GM18951 (cell line): ENCODE measurements at regions not wholly inside any gene's neighbourhood (a gene's known extent, or its start where the extent isn't known, plus 50 kb on each side); places are given as distances from the start of the nearest gene placed in this dataset.

Source experiments
- POLR2A ChIP-seq: IDR thresholded peaks from 4 replicates; pipeline ENCODE4 v1.6.1; 2011; ENCODE audit warnings: mild to moderate bottlenecking; ENCODE audit not compliant: insufficient read length, insufficient read depth; ENCODE audit errors: extremely low read depth
- in situ Hi-C: fragments of 300-500 bp; cut with MboI; formaldehyde crosslinking; loops from one replicate; pipeline ENCODE4 v1.12.0; 2022; ENCODE audit warnings: low sequenced_read_pairs, mixed read lengths, inconsistent platforms; ENCODE audit not compliant: unreplicated experiment

- TF ChIP-seq POLR2A = no peak
- in situ Hi-C loops = no loop called here
Observed at GRCh38 chr21:27806281-27806680, 839.4 kb upstream of the ADAMTS5 start.

DNA sequence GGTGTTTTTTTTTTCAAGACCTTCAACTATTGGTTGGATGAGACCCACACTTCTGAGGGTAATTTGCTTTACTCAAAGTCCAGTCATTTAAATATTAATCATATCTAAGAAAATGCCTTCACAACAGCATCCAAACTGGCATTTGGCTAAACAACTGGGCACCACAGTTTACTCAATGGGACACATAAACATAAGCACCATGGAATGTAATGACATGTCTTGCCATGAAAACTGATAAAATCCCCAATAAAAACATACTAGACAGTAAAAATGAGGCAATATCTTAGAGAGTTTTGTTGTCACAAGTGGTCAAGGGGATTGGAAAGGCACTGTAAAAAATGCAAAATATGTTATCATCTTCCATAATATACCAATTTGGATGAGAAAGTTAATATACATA is 838.8 kb upstream of the ADAMTS5 start:
- in situ Hi-C loops = no loop called here
- TF ChIP-seq POLR2A = no peak

DNA sequence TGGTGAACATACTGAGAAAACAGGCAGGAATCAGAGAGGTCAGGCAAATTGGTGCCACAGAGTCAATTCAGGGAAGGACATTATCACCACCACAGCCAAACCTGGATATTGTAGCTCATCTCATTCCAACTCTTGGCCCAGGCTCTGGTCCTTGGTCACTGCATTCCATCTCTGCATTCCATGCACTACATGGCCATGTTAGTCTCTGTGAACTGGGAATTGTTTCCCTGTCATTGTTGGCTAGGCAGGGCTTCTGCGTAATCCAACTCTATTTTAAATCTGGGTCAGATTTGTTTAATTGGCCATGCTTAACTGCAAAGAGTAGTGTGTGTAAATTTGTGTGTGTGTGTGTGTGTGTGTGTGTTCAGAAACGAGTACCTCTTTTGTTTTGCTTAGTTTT is 837.6 kb upstream of the ADAMTS5 start:
- in situ Hi-C loops = no loop called here
- TF ChIP-seq POLR2A = no peak

DNA sequence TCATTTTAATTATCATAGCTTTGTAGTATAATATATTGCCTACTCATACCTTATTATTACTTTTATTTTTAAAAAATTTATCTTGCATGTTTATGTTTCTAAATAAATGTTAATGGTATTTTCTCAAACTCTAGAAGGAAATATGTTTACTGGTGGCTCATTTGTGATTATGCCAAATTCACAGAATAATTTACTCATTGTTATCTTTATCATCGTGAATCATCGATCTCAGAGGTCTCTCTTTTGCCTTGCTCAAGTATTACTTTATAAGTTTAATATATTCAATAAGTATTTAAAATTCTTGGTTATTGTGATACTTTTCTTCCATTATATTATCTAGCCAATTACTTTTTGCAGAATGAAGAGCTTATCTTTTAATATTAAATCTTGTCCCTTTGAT is 836.7 kb upstream of the ADAMTS5 start:
- TF ChIP-seq POLR2A = no peak
- in situ Hi-C loops = no loop called here

GRCh38 chr21:27802816-27803475 is 836.1 kb upstream of the ADAMTS5 start:
- no peak for TF ChIP-seq POLR2A
- in situ Hi-C loops = no loop called here

DNA sequence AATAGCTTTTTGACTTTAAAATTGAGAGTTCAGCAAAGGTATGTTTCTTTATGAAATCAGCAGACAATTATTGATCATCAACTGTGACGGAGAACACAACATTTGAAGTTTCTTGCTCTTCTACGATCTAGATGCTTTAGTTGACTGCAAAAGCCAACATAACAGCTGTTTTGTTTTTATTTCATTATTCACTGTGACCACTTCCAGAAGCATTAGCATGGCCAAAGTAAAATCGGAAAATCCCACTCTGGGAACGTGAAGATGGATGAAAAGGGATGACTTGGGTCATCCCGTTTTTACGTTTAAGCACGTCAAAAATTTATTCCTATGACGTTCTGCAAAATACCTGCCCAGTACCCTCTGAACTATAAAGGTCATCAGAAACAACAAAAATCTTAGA is 833.0 kb upstream of the ADAMTS5 start:
- TF ChIP-seq POLR2A = no peak
- in situ Hi-C loops = no loop called here

- TF ChIP-seq POLR2A = no peak
- in situ Hi-C loops = no loop called here
Observed at GRCh38 chr21:27796106-27796505, 829.2 kb upstream of the ADAMTS5 start.

DNA sequence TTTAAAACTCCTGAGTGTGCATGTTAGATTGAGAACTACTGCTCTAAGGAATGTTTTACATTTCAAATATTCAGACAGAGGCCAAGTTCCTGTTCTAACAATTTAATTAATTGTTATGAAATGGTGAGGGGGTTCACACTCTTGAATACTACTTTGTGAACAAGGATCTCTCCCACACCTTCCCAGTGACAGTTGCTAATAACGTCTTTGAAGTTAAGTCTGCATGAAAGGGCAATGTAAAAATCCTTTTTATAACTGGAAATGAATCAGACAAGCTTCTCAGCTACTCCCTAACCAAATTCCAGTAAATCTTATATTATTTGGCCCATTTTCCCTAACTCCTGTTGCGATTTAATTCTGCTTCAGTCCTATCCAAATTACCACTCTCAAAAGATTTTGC is 828.5 kb upstream of the ADAMTS5 start:
- TF ChIP-seq POLR2A = no peak
- in situ Hi-C loops = no loop called here

DNA sequence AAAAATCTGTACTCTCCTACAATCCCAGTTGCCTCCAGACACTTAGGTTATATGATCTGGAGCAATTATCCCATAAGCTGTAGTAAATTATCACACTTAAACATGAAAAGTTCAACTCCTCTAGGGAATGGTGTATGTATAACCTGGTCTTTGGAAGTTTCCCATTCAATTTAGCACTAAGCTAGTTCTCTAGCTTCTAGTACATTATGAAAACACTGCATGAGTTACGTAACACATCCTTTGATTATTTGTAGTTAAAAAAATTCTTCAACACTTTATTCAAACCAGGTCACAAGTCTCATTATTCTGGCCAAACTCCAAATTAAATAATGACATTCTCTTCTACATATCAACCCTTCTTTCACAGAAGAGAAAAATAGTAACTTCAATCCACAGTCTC is 827.0 kb upstream of the ADAMTS5 start:
- in situ Hi-C loops = no loop called here
- TF ChIP-seq POLR2A = no peak

DNA sequence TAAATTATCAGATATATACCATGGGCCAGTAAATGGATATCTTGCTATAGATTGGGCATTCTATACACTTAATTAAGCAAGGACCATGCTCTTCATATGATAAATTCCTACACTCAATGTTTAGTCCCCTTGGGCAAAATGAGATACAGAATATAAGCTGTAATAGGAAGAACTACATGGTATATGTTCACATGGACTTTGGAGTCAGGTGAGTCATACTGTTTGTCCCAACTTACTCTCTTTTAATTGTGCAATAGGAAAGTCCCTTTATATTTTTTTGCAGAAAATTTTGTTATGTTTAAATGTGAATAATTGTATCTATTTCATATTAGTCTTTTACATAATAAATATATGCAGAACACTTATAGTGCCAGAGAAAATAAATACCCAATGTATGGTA is 820.2 kb upstream of the ADAMTS5 start:
- TF ChIP-seq POLR2A = no peak
- in situ Hi-C loops = no loop called here

GRCh38 chr21:27779606-27780005 is 812.7 kb upstream of the ADAMTS5 start:
- in situ Hi-C loops = no loop called here
- TF ChIP-seq POLR2A = no peak

- in situ Hi-C loops = no loop called here
- TF ChIP-seq POLR2A = no peak
Observed at GRCh38 chr21:27776925-27777553, 810.2 kb upstream of the ADAMTS5 start.

- in situ Hi-C loops = no loop called here
Observed at GRCh38 chr21:27772816-27773215, 805.9 kb upstream of the ADAMTS5 start.

DNA sequence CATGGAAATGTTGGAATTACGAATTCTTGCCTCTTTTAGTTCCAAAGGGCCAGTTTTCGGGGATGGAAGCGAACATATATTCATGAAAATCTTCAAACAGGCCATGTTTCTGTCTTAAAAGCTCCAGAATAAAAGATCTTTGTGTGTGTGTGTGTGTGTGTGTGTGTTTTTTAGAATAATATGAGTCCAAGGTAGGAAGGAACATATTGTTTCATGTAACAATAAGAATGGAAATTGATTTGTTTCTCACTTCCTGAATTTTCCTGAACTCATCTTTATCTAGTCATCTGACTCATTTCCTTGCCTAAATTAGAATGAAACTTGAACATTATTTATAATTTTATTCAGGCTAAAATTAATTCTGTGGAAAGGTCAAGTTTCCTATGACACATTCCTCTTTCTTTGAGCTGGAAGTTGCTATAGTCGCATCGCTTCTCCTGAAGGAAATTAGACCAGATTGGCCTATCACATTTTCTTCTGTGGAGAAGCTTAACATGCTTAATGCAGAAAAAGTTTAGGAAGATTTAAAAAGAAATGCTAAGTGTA is 805.1 kb upstream of the ADAMTS5 start:
- in situ Hi-C loops = no loop called here
- TF ChIP-seq POLR2A = no peak

More at GRCh38 chr21:27772816-27773215, 805.9 kb upstream of the ADAMTS5 start:
- TF ChIP-seq POLR2A = no peak
